Dedifferentiated amniotic fluid mesenchymal stem cell (primary cell): ENCODE measurements at regions not wholly inside any gene's neighbourhood (a gene's known extent, or its start where the extent isn't known, plus 50 kb on each side); places are given as distances from the start of the nearest gene placed in this dataset.
"Not testable (repeated sequence)": the region's sequence is repeated elsewhere in the genome, so short reads cannot be mapped to it uniquely, and the experiment has no call there.

ENCODE experiments used
- DNase-seq: peaks from one replicate; pipeline ENCODE4 v3.0.0-alpha.2; 2016; ENCODE audit errors: extremely low spot score

GRCh38 chr10:109809954-109810353 is 113.4 kb downstream of the XPNPEP1 start:
- not testable (repeated sequence) for DNase-seq

GRCh38 chr10:109801191-109801590 is 122.1 kb downstream of the XPNPEP1 start:
- not testable (repeated sequence) for DNase-seq

- no peak for DNase-seq
Observed at GRCh38 chr10:109790647-109791046, 132.7 kb downstream of the XPNPEP1 start.

GRCh38 chr10:109784236-109784635 is 139.1 kb downstream of the XPNPEP1 start:
- no peak for DNase-seq

GRCh38 chr10:109783286-109783685 is 140.0 kb downstream of the XPNPEP1 start:
- no peak for DNase-seq

- no peak for DNase-seq
Observed at GRCh38 chr10:109780997-109781396, 142.3 kb downstream of the XPNPEP1 start.

GRCh38 chr10:109778993-109779392 is 144.3 kb downstream of the XPNPEP1 start:
- DNase-seq = no peak

GRCh38 chr10:109774121-109774440 is 149.2 kb downstream of the XPNPEP1 start:
- DNase-seq = no peak

GRCh38 chr10:109773288-109774120 is 149.8 kb downstream of the XPNPEP1 start:
- DNase-seq = peak; percentile 50

- no peak for DNase-seq
Observed at GRCh38 chr10:109770663-109771062, 152.6 kb downstream of the XPNPEP1 start.

- DNase-seq = no peak
Observed at GRCh38 chr10:109769966-109770365, 153.3 kb downstream of the XPNPEP1 start.

GRCh38 chr10:109765838-109766237 is 157.5 kb downstream of the XPNPEP1 start:
- no peak for DNase-seq

GRCh38 chr10:109762555-109762954 is 160.8 kb downstream of the XPNPEP1 start:
- no peak for DNase-seq

- DNase-seq = not testable (repeated sequence)
Observed at GRCh38 chr10:109757670-109758069, 165.6 kb downstream of the XPNPEP1 start.

GRCh38 chr10:109746861-109747260 is 176.4 kb downstream of the XPNPEP1 start:
- no peak for DNase-seq

- DNase-seq = no peak
Observed at GRCh38 chr10:109744020-109744419, 179.3 kb downstream of the XPNPEP1 start.

GRCh38 chr10:109743574-109743973 is 179.7 kb downstream of the XPNPEP1 start:
- DNase-seq = no peak

GRCh38 chr10:109743146-109743545 is 180.2 kb downstream of the XPNPEP1 start:
- no peak for DNase-seq

- DNase-seq = no peak
Observed at GRCh38 chr10:109741712-109742111, 181.6 kb downstream of the XPNPEP1 start.

GRCh38 chr10:109740436-109740835 is 182.9 kb downstream of the XPNPEP1 start:
- DNase-seq = no peak

GRCh38 chr10:109737626-109738025 is 185.7 kb downstream of the XPNPEP1 start:
- DNase-seq = no peak

GRCh38 chr10:109737009-109737408 is 186.3 kb downstream of the XPNPEP1 start:
- DNase-seq = no peak

- DNase-seq = no peak
Observed at GRCh38 chr10:109735776-109736175, 187.5 kb downstream of the XPNPEP1 start.
